Nephron progenitor cell (in vitro differentiated cells): ENCODE measurements at regions not wholly inside any gene's neighbourhood (a gene's known extent, or its start where the extent isn't known, plus 50 kb on each side); places are given as distances from the start of the nearest gene placed in this dataset.
"Not testable (repeated sequence)": the region's sequence is repeated elsewhere in the genome, so short reads cannot be mapped to it uniquely, and the experiment has no call there.

Experiments used
- DNase-seq: peaks from one replicate; pipeline ENCODE4 v3.0.0; 2021
- H3K27ac Mint-ChIP-seq: 2 replicates; pipeline ENCODE4 v1.8.0; 2021; ENCODE audit warnings: mild to moderate bottlenecking, moderate library complexity, mixed read lengths
- H3K27me3 Mint-ChIP-seq: 2 replicates; pipeline ENCODE4 v1.8.0; 2021; ENCODE audit warnings: mild to moderate bottlenecking, low read depth, mixed read lengths; ENCODE audit not compliant: poor library complexity
- H3K36me3 Mint-ChIP-seq: 2 replicates; pipeline ENCODE4 v1.8.0; 2021; ENCODE audit warnings: low read depth, mixed read lengths
- H3K4me1 Mint-ChIP-seq: 2 replicates; pipeline ENCODE4 v1.8.0; 2021; ENCODE audit warnings: mixed read lengths
- H3K4me3 Mint-ChIP-seq: 2 replicates; pipeline ENCODE4 v1.8.0; 2021; ENCODE audit warnings: mild to moderate bottlenecking, moderate library complexity, mixed read lengths
- H3K9me3 Mint-ChIP-seq: 2 replicates; pipeline ENCODE4 v1.8.0; 2021; ENCODE audit warnings: mild to moderate bottlenecking, moderate library complexity, mixed read lengths
- TF ChIP-seq, protein P1 (sequence below): fragments of 200-600 bp; sonication (generic); IDR thresholded peaks from 2 replicates; pipeline ENCODE4 v1.5.0; 2021; ENCODE audit warnings: antibody characterized with exemption

DNA sequence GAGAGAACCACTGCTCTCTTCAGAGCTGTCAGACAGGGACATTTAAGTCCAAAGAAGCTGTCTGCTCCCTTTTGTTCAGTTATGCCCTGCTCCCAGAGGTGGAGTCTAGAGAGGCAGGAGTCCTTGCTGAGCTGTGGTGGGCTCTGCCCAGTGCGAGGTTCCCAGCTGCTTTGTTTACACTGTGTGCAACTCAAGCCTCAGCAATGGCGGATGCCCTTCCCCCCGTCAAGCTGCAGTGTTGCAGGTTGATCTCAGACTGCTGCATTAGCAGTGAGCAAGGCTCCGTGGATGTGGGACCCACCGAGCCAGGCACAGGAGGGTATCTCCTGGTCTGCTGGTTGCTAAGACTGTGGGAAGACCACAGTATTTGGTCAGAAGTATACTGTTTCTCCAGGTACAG, 438.9 kb downstream of the ARL4A start:
- peaks cover 23% of the 10 kb centered on the region for H3K36me3 Mint-ChIP-seq
- H3K27ac Mint-ChIP-seq: no peak overlapping the region
- H3K4me1 Mint-ChIP-seq: no peaks in the 10 kb centered on the region
- H3K4me3 Mint-ChIP-seq: no peak overlapping the region
- DNase-seq: no peak
- peaks cover 44% of the 10 kb centered on the region for H3K9me3 Mint-ChIP-seq
- TF ChIP-seq, protein P1, sequence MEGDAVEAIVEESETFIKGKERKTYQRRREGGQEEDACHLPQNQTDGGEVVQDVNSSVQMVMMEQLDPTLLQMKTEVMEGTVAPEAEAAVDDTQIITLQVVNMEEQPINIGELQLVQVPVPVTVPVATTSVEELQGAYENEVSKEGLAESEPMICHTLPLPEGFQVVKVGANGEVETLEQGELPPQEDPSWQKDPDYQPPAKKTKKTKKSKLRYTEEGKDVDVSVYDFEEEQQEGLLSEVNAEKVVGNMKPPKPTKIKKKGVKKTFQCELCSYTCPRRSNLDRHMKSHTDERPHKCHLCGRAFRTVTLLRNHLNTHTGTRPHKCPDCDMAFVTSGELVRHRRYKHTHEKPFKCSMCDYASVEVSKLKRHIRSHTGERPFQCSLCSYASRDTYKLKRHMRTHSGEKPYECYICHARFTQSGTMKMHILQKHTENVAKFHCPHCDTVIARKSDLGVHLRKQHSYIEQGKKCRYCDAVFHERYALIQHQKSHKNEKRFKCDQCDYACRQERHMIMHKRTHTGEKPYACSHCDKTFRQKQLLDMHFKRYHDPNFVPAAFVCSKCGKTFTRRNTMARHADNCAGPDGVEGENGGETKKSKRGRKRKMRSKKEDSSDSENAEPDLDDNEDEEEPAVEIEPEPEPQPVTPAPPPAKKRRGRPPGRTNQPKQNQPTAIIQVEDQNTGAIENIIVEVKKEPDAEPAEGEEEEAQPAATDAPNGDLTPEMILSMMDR: no peak
- no peaks in the 10 kb centered on the region for H3K27me3 Mint-ChIP-seq

DNA sequence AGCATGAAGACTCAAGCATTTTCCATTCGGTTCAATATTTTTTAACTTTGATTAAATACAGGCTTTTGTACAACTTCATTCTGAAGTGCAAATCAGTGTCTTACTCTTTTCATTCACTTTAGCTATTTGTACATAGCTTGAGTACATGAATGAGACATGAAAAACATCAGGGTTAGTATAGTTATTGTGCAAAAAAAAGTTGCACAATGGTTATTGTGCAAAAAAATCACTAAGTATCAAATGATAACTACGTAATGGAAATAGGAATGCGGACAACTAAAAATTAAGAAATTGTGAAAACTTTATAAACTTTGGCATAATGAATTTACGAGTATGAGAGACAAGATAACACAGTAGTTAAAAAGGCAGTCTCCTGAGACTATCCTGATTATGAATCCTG, 442.9 kb downstream of the ARL4A start:
- TF ChIP-seq, protein P1: no peak
- Mint-ChIP-seq H3K4me1 (no peaks in the 10 kb centered on the region), H3K27me3 (no peaks in the 10 kb centered on the region), H3K36me3 (peaks cover 4% of the 10 kb centered on the region), H3K27ac (no peak overlapping the region), H3K4me3 (no peak overlapping the region), H3K9me3 (peaks cover 5% of the 10 kb centered on the region)
- no peak for DNase-seq

DNA sequence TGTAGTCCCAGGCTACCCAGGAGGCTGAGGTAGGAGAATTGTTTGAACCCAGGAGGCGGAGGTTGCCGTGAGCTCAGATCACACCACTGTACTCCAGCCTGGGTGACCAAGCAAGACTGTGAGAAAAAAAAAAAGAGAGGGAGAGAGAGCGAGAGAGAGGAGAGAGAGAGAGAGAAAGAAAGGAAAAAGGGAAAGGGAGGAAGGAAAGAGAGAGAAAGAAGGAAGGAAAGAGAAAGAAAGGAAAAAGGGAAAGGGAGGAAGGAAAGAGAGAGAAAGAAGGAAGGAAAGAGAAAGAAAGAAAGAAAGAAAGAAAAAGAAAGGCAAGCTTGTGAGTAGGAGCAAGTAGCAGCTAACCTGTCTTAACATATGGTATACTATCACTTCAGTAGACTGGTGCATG, 443.5 kb downstream of the ARL4A start:
- DNase-seq, H3K27ac Mint-ChIP-seq, H3K4me1 Mint-ChIP-seq, H3K4me3 Mint-ChIP-seq, H3K36me3 Mint-ChIP-seq, H3K9me3 Mint-ChIP-seq, H3K27me3 Mint-ChIP-seq: not testable (repeated sequence)

DNA sequence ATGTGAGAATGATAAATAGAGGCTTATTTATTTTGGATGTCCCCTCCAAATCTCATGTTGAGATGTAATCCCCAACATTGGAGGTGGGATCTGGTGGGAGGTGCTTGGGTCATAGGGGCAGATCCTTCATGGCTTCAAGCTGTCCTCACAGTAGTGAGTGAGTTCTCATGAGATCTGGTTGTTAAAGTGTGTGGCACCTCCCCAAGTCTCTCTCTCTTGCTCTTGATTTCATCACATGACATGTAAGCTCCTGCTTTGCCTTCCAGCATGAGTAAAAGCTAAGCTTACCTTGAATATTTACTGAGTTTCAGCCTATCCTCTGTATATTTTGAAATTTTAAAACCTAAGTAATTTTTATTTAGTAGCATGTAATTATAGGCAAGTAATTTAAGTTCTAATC, 444.9 kb downstream of the ARL4A start:
- H3K9me3 Mint-ChIP-seq: peaks cover 19% of the 10 kb centered on the region
- TF ChIP-seq, protein P1: no peak
- DNase-seq: no peak
- H3K4me1 Mint-ChIP-seq: no peaks in the 10 kb centered on the region
- peaks cover 5% of the 10 kb centered on the region for H3K36me3 Mint-ChIP-seq
- no peak overlapping the region for H3K27ac Mint-ChIP-seq
- H3K4me3 Mint-ChIP-seq: no peak overlapping the region
- no peaks in the 10 kb centered on the region for H3K27me3 Mint-ChIP-seq

DNA sequence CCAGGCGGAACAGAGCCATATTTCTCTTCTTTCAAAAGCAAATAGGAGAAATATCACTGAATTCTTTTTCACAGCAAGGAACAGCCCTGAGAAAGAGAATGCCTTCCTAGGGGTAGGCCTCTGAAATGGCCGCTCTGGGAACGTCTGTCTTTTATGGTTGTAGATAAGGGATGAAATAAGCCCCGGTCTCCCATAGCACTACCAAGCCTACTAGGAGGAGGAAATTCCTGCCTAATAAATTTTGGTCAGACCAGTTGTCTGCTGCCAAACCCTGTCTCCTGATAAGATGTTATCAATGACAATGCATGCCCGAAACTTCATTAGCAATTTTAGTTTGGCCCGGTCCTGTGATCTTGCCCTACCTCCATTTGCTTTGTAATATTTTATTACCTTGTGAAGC, 448.9 kb downstream of the ARL4A start:
- H3K9me3 Mint-ChIP-seq: peaks cover 32% of the 10 kb centered on the region
- not testable (repeated sequence) for H3K36me3 Mint-ChIP-seq, H3K27me3 Mint-ChIP-seq, DNase-seq, H3K4me1 Mint-ChIP-seq, H3K27ac Mint-ChIP-seq, H3K4me3 Mint-ChIP-seq

DNA sequence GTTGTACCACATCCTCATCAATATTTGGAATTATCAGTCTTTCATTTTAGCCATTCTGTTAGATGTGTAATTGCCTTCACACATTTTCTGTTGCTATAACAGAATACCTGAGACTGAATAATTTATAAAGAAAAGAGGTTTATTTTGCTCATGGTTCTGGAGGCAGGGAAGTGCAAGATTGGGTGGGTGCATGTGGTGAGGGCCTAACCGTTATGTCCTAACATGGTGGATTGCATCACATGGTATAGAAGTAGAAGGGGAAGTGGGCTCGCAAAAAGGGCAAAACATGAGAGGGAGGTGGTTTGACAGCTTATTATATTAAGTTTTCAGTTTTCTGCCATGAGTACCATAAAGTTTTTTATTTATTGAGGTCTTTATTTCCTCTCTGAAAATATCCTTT, 452.0 kb downstream of the ARL4A start:
- Mint-ChIP-seq H3K9me3 (peaks cover 32% of the 10 kb centered on the region), H3K4me1 (peaks cover 6% of the 10 kb centered on the region), H3K36me3 (peaks cover 5% of the 10 kb centered on the region), H3K4me3 (no peak overlapping the region), H3K27ac (no peak overlapping the region), H3K27me3 (no peaks in the 10 kb centered on the region)
- TF ChIP-seq, protein P1: no peak
- no peak for DNase-seq

DNA sequence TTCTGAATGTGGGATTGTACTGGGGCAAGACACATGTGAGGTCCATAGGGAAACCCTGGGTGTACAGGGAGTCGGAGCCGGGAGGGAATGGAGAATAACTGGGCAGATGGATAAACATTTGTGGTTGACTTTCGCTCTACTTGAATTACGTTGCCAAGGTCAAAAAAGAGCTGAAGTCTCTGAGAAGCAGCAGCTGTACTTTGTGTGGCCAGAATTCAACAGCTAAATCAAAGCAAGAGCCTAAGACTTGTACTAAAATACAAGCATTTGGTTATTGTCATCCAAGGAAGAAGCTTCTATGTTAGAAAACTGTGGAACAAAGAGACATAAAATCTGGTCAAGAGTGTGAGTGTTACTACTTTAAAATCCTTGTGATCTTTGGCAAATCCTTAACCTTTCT, 457.2 kb downstream of the ARL4A start:
- Mint-ChIP-seq H3K36me3 (no peaks in the 10 kb centered on the region), H3K4me3 (no peak overlapping the region), H3K4me1 (peaks cover 26% of the 10 kb centered on the region), H3K27ac (peak overlapping the region; percentile 81), H3K9me3 (no peaks in the 10 kb centered on the region), H3K27me3 (no peaks in the 10 kb centered on the region)
- TF ChIP-seq, protein P1: no peak
- no peak for DNase-seq
